Stimulated activated CD4-positive, alpha-beta T cell treated with anti-CD3 and anti-CD28 coated beads, Interleukin-2, amount 100 ng/mL, for 24 hours (primary cell): ENCODE measurements at regions not wholly inside any gene's neighbourhood (a gene's known extent, or its start where the extent isn't known, plus 50 kb on each side); places are given as distances from the start of the nearest gene placed in this dataset.
"Not testable (repeated sequence)": the region's sequence is repeated elsewhere in the genome, so short reads cannot be mapped to it uniquely, and the experiment has no call there.

ENCODE experiments used
- DNase-seq, 2 donors: peaks; one replicate each; pipeline ENCODE4 v3.0.0-alpha.2; 2020

DNA sequence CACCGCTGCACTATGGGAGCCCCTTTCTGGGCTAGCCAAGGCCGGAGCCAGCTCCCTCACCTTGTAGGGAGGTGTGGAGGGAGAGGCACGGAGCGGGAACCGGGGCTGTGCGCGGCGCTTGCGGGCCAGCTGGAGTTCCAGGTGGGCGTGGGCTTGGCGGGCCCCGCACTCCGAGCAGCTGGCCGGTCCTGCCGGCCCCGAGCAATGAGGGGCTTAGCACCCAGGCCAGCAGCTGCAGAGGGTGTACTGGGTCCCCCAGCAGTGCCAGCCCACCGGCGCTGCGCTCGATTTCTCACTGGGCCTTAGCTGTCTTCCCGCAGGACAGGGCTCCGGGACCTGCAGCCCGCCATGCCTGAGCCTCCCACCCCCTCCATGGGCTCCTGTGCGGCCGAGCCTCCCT lies 53.3 kb upstream of the NID2 start:
- DNase-seq: not testable (repeated sequence)

DNA sequence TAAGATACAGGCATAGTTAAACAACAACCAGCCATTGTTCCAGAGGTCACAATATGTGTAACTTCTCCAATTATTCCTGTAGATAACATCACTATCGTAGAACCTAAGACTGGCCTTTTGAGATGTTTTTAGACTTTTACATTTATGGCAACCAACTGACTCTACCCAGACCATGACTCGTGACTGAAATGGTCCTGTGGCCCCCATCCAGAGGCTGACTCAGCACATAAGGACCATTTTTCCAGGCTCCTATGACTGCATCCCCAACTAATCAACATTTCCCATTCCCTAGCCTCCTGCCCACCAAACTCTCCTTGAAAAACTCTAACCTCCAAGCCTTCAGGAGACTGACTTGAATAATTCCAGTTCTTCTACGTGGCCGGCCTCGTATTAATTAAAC lies 52.6 kb upstream of the NID2 start:
- no peak for DNase-seq

DNA sequence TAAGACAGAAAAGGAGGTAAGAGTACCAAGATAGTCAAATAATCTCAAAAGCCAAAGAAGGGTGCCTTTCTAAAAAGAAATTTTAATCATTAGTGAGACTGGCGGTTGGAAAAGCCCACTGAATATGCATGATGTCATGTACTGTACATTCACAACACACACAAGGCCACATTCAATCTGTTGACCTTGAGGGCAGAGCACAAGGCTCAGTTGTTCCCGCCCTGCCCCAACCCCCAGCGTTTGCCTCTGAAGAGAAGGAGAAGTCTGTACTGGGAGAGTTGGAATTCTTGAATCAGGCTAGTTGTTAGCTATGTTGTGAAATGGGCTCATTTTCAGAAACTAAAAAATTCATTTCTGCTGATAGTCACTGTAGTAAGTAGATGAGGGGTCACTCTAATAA lies 50.2 kb upstream of the NID2 start:
- DNase-seq: no peak
